BE2C (cell line): ENCODE measurements at regions not wholly inside any gene's neighbourhood (a gene's known extent, or its start where the extent isn't known, plus 50 kb on each side); places are given as distances from the start of the nearest gene placed in this dataset.

Experiments used
- DNase-seq: peaks from one replicate; pipeline ENCODE4 v3.0.0-alpha.2; 2020
- H3K27me3 ChIP-seq: fragments of 250-450 bp; sonication (Bioruptor Pico); 2 replicates; pipeline ENCODE4 v1.5.1; 2020; ENCODE audit warnings: mild to moderate bottlenecking
- H3K36me3 ChIP-seq: fragments of 250-450 bp; sonication (Bioruptor Pico); 2 replicates; pipeline ENCODE4 v1.5.1; 2020; ENCODE audit warnings: mild to moderate bottlenecking
- H3K4me1 ChIP-seq: fragments of 250-450 bp; sonication (Bioruptor Pico); 2 replicates; pipeline ENCODE4 v1.5.1; 2020
- H3K4me3 ChIP-seq: 2 replicates; pipeline ENCODE4 v1.5.1; 2011; ENCODE audit warnings: low read depth, low read length
- H3K9me3 ChIP-seq: fragments of 250-450 bp; sonication (Bioruptor Pico); 2 replicates; pipeline ENCODE4 v1.5.1; 2020
- CTCF ChIP-seq: IDR thresholded peaks from 2 replicates; pipeline ENCODE4 v1.5.1; 2012; ENCODE audit warnings: mild to moderate bottlenecking, low read depth, low read length

GRCh38 chr2:215486291-215487001 is 50.6 kb upstream of the FN1 start:
- Histone ChIP-seq H3K27me3 (no peaks in the 10 kb centered on the region), H3K4me1 (no peaks in the 10 kb centered on the region), H3K9me3 (no peaks in the 10 kb centered on the region), H3K4me3 (no peak overlapping the region), H3K36me3 (no peaks in the 10 kb centered on the region)
- no peak for TF ChIP-seq CTCF
- DNase-seq = no peak
